ENCODE measurements at regions not wholly inside any gene's neighbourhood (a gene's known extent, or its start where the extent isn't known, plus 50 kb on each side); places are given as distances from the start of the nearest gene placed in this dataset.

DNA sequence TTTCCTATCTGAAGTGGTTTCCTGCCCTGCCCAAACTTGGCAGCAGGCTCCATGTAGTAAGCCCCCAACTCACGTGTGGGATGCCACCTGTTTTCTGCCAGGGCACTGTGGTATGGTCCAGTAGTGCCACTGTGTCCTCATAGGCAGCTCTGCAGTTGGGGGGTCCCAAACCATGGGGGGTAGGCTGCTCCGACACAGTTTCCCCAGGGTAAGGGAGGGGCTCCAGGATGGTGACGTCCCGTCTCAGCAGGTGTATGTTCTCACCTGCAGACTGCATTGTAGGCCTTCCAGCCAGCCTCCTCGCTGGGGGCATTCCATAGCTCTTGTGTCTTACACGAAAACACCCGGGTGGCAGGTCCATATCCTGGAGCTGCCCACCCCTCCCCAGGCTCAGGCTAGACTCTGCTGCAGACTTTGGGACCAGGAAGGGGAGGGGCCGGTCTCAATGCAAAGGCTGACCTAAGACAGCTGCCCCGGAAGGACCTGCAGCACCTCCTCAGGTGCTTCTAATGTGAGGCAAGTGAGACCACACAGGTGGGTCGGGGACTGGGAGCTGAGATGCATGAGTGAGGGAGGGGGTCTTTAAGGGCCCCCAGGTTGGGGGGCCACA lies 330.5 kb upstream of the IRX4 start:
- no peak for TF ChIP-seq POLR2AphosphoS5 (IDR thresholded peaks at IDR 0.05; ENCODE audit: low read depth, low read length)
- no peak for TF ChIP-seq EZH2 (IDR thresholded peaks at IDR 0.05)
- TF ChIP-seq, protein P1, sequence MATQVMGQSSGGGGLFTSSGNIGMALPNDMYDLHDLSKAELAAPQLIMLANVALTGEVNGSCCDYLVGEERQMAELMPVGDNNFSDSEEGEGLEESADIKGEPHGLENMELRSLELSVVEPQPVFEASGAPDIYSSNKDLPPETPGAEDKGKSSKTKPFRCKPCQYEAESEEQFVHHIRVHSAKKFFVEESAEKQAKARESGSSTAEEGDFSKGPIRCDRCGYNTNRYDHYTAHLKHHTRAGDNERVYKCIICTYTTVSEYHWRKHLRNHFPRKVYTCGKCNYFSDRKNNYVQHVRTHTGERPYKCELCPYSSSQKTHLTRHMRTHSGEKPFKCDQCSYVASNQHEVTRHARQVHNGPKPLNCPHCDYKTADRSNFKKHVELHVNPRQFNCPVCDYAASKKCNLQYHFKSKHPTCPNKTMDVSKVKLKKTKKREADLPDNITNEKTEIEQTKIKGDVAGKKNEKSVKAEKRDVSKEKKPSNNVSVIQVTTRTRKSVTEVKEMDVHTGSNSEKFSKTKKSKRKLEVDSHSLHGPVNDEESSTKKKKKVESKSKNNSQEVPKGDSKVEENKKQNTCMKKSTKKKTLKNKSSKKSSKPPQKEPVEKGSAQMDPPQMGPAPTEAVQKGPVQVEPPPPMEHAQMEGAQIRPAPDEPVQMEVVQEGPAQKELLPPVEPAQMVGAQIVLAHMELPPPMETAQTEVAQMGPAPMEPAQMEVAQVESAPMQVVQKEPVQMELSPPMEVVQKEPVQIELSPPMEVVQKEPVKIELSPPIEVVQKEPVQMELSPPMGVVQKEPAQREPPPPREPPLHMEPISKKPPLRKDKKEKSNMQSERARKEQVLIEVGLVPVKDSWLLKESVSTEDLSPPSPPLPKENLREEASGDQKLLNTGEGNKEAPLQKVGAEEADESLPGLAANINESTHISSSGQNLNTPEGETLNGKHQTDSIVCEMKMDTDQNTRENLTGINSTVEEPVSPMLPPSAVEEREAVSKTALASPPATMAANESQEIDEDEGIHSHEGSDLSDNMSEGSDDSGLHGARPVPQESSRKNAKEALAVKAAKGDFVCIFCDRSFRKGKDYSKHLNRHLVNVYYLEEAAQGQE (IDR thresholded peaks at IDR 0.05; ENCODE audit: low read depth): no peak
- TF ChIP-seq, protein P2, sequence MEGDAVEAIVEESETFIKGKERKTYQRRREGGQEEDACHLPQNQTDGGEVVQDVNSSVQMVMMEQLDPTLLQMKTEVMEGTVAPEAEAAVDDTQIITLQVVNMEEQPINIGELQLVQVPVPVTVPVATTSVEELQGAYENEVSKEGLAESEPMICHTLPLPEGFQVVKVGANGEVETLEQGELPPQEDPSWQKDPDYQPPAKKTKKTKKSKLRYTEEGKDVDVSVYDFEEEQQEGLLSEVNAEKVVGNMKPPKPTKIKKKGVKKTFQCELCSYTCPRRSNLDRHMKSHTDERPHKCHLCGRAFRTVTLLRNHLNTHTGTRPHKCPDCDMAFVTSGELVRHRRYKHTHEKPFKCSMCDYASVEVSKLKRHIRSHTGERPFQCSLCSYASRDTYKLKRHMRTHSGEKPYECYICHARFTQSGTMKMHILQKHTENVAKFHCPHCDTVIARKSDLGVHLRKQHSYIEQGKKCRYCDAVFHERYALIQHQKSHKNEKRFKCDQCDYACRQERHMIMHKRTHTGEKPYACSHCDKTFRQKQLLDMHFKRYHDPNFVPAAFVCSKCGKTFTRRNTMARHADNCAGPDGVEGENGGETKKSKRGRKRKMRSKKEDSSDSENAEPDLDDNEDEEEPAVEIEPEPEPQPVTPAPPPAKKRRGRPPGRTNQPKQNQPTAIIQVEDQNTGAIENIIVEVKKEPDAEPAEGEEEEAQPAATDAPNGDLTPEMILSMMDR (IDR thresholded peaks at IDR 0.05 in 2 of 3, conservative IDR thresholded peaks at IDR 0.05 in 1 of 3; ENCODE audit: borderline replicate concordance in 1 of 3, insufficient read depth in 1 of 3, low read depth in 2 of 3, low read length in 2 of 3): no peak
- no peak for TF ChIP-seq EZH2phosphoT487 (IDR thresholded peaks at IDR 0.05; ENCODE audit: borderline replicate concordance)
- no peak for TF ChIP-seq POLR2A (IDR thresholded peaks at IDR 0.05; ENCODE audit: borderline replicate concordance, extremely low read depth, insufficient read depth, insufficient read length)

Measured in HCT116 (cell line).